ENCODE measurements at regions not wholly inside any gene's neighbourhood (a gene's known extent, or its start where the extent isn't known, plus 50 kb on each side); places are given as distances from the start of the nearest gene placed in this dataset.

- Mint-ChIP-seq H3K27ac (ENCODE audit: low read depth, unreplicated experiment) (no peak overlapping the region), H3K27me3 (ENCODE audit: insufficient read depth, unreplicated experiment) (no peaks in the 10 kb centered on the region), H3K4me3 (ENCODE audit: unreplicated experiment) (no peak overlapping the region), H3K9me3 (ENCODE audit: unreplicated experiment) (peaks cover 36% of the 10 kb centered on the region), H3K4me1 (ENCODE audit: insufficient read depth, unreplicated experiment) (no peaks in the 10 kb centered on the region), H3K36me3 (ENCODE audit: insufficient read depth, unreplicated experiment) (no peaks in the 10 kb centered on the region)
- DNase-seq (ENCODE audit: unreplicated experiment): no peak
- POLR2A ChIA-PET: no interaction called here
- CTCF ChIA-PET: interaction anchor here (1.9 kb wide), 1 partner anchor 172 kb away, joined by 6 read pairs; no protein-coding TSS in a partner anchor
- intact Hi-C loops (cut with micrococcal nuclease): no loop called here
- BruUV-seq (replicated peaks): no TSS peak
- no peak for TF ChIP-seq CTCF (IDR thresholded peaks at IDR 0.05; ENCODE audit: unreplicated experiment)
Observed at GRCh38 chr19:30855442-30855841, 483.3 kb downstream of the ZNF536 start.

GRCh38 chr19:30854661-30855060, 482.5 kb downstream of the ZNF536 start:
- BruUV-seq (replicated peaks): no TSS peak
- ChIA-PET POLR2A (no interaction called here), CTCF (interaction anchor here (1.9 kb wide), 1 partner anchor 171 kb away, joined by 6 read pairs; no protein-coding TSS in a partner anchor)
- Mint-ChIP-seq H3K9me3 (ENCODE audit: unreplicated experiment) (peaks cover 42% of the 10 kb centered on the region), H3K27ac (ENCODE audit: low read depth, unreplicated experiment) (no peak overlapping the region), H3K4me3 (ENCODE audit: unreplicated experiment) (no peak overlapping the region), H3K36me3 (ENCODE audit: insufficient read depth, unreplicated experiment) (no peaks in the 10 kb centered on the region), H3K27me3 (ENCODE audit: insufficient read depth, unreplicated experiment) (no peaks in the 10 kb centered on the region), H3K4me1 (ENCODE audit: insufficient read depth, unreplicated experiment) (no peaks in the 10 kb centered on the region)
- intact Hi-C loops (cut with micrococcal nuclease): no loop called here
- TF ChIP-seq CTCF (IDR thresholded peaks at IDR 0.05; ENCODE audit: unreplicated experiment): no peak
- no peak for DNase-seq (ENCODE audit: unreplicated experiment)

- no peaks in the 10 kb centered on the region for H3K36me3 Mint-ChIP-seq (ENCODE audit: insufficient read depth, unreplicated experiment)
- H3K27me3 Mint-ChIP-seq (ENCODE audit: insufficient read depth, unreplicated experiment): no peaks in the 10 kb centered on the region
- no peak overlapping the region for H3K4me3 Mint-ChIP-seq (ENCODE audit: unreplicated experiment)
- H3K9me3 Mint-ChIP-seq (ENCODE audit: unreplicated experiment): peaks cover 46% of the 10 kb centered on the region
- CTCF ChIA-PET: interaction anchor here (1.9 kb wide), 1 partner anchor 171 kb away, joined by 6 read pairs; no protein-coding TSS in a partner anchor
- no peak for TF ChIP-seq CTCF (IDR thresholded peaks at IDR 0.05; ENCODE audit: unreplicated experiment)
- intact Hi-C loops (cut with micrococcal nuclease): no loop called here
- H3K4me1 Mint-ChIP-seq (ENCODE audit: insufficient read depth, unreplicated experiment): no peaks in the 10 kb centered on the region
- POLR2A ChIA-PET: no interaction called here
- H3K27ac Mint-ChIP-seq (ENCODE audit: low read depth, unreplicated experiment): no peak overlapping the region
- DNase-seq (ENCODE audit: unreplicated experiment): no peak
- BruUV-seq (replicated peaks): no TSS peak
Observed at GRCh38 chr19:30854207-30854606, 482.0 kb downstream of the ZNF536 start.

- Mint-ChIP-seq H3K4me3 (ENCODE audit: unreplicated experiment) (no peak overlapping the region), H3K36me3 (ENCODE audit: insufficient read depth, unreplicated experiment) (no peaks in the 10 kb centered on the region), H3K4me1 (ENCODE audit: insufficient read depth, unreplicated experiment) (no peaks in the 10 kb centered on the region), H3K27me3 (ENCODE audit: insufficient read depth, unreplicated experiment) (no peaks in the 10 kb centered on the region), H3K27ac (ENCODE audit: low read depth, unreplicated experiment) (no peak overlapping the region), H3K9me3 (ENCODE audit: unreplicated experiment) (peaks cover 50% of the 10 kb centered on the region)
- CTCF ChIA-PET: interaction anchor here (0.7 kb wide), 1 partner anchor 344 kb away, joined by 3 read pairs; no protein-coding TSS in a partner anchor
- no TSS peak for BruUV-seq (replicated peaks)
- intact Hi-C loops (cut with micrococcal nuclease): no loop called here
- POLR2A ChIA-PET: no interaction called here
- DNase-seq (ENCODE audit: unreplicated experiment): no peak
- TF ChIP-seq CTCF (IDR thresholded peaks at IDR 0.05; ENCODE audit: unreplicated experiment): no peak
Observed at GRCh38 chr19:30853036-30853435, 480.9 kb downstream of the ZNF536 start.
